Glutamatergic neuron (in vitro differentiated cells): ENCODE measurements at regions not wholly inside any gene's neighbourhood (a gene's known extent, or its start where the extent isn't known, plus 50 kb on each side); places are given as distances from the start of the nearest gene placed in this dataset.

Experiments
- DNase-seq: peaks from one replicate; pipeline ENCODE4 v3.0.0; 2022
- H3K27ac Mint-ChIP-seq: one replicate; pipeline ENCODE4 v1.8.0; 2020; ENCODE audit warnings: mild to moderate bottlenecking, mixed read lengths, inconsistent platforms; ENCODE audit not compliant: unreplicated experiment
- H3K27me3 Mint-ChIP-seq: one replicate; pipeline ENCODE4 v1.8.0; 2020; ENCODE audit warnings: mild to moderate bottlenecking, moderate library complexity, mixed read lengths, inconsistent platforms; ENCODE audit not compliant: unreplicated experiment
- H3K36me3 Mint-ChIP-seq: one replicate; pipeline ENCODE4 v1.8.0; 2020; ENCODE audit warnings: mild to moderate bottlenecking, mixed read lengths, inconsistent platforms; ENCODE audit not compliant: unreplicated experiment
- H3K4me1 Mint-ChIP-seq: one replicate; pipeline ENCODE4 v1.8.0; 2020; ENCODE audit warnings: mild to moderate bottlenecking, low read depth, mixed read lengths, inconsistent platforms; ENCODE audit not compliant: unreplicated experiment
- H3K4me3 Mint-ChIP-seq: one replicate; pipeline ENCODE4 v1.8.0; 2020; ENCODE audit warnings: mild to moderate bottlenecking, mixed read lengths, inconsistent platforms; ENCODE audit not compliant: unreplicated experiment
- H3K9me3 Mint-ChIP-seq: one replicate; pipeline ENCODE4 v1.8.0; 2020; ENCODE audit warnings: mild to moderate bottlenecking, moderate library complexity, mixed read lengths, inconsistent platforms; ENCODE audit not compliant: unreplicated experiment
- CTCF ChIP-seq: fragments of 200-600 bp; sonication (generic); IDR thresholded peaks from one replicate; pipeline ENCODE4 v1.5.0; 2021; ENCODE audit not compliant: partially characterized antibody, unreplicated experiment

- H3K4me1 Mint-ChIP-seq, result no peaks in the 10 kb centered on the region
- DNase-seq, result no peak
- H3K27me3 Mint-ChIP-seq, result no peaks in the 10 kb centered on the region
- H3K9me3 Mint-ChIP-seq, result peaks cover 2% of the 10 kb centered on the region
- H3K36me3 Mint-ChIP-seq, result no peaks in the 10 kb centered on the region
- no peak for TF ChIP-seq CTCF
- H3K4me3 Mint-ChIP-seq, result no peak overlapping the region
- H3K27ac Mint-ChIP-seq, result no peak overlapping the region
These were observed 380.9 kb upstream of the PRMT6 start for GRCh38 chr1:106675558-106675957.

GRCh38 chr1:106676021-106676420 lies 380.5 kb upstream of the PRMT6 start:
- H3K36me3 Mint-ChIP-seq, result no peaks in the 10 kb centered on the region
- no peak overlapping the region for H3K4me3 Mint-ChIP-seq
- H3K9me3 Mint-ChIP-seq, result peaks cover 2% of the 10 kb centered on the region
- no peak for DNase-seq
- no peak overlapping the region for H3K27ac Mint-ChIP-seq
- TF ChIP-seq CTCF, result no peak
- H3K27me3 Mint-ChIP-seq, result no peaks in the 10 kb centered on the region
- H3K4me1 Mint-ChIP-seq, result no peaks in the 10 kb centered on the region

GRCh38 chr1:106677181-106677580 lies 379.3 kb upstream of the PRMT6 start:
- H3K9me3 Mint-ChIP-seq, result peaks cover 2% of the 10 kb centered on the region
- H3K4me3 Mint-ChIP-seq, result no peak overlapping the region
- no peak for DNase-seq
- H3K4me1 Mint-ChIP-seq, result no peaks in the 10 kb centered on the region
- H3K27me3 Mint-ChIP-seq, result peaks cover 2% of the 10 kb centered on the region
- no peak overlapping the region for H3K27ac Mint-ChIP-seq
- TF ChIP-seq CTCF, result no peak
- no peaks in the 10 kb centered on the region for H3K36me3 Mint-ChIP-seq

- TF ChIP-seq CTCF, result no peak
- Mint-ChIP-seq H3K9me3 (peaks cover 2% of the 10 kb centered on the region), H3K27me3 (peaks cover 2% of the 10 kb centered on the region), H3K27ac (no peak overlapping the region), H3K4me1 (no peaks in the 10 kb centered on the region), H3K4me3 (no peak overlapping the region), H3K36me3 (no peaks in the 10 kb centered on the region)
- no peak for DNase-seq
These were observed 378.8 kb upstream of the PRMT6 start for GRCh38 chr1:106677721-106678120.

- Mint-ChIP-seq H3K36me3 (no peaks in the 10 kb centered on the region), H3K27ac (no peak overlapping the region), H3K4me3 (no peak overlapping the region), H3K27me3 (peaks cover 2% of the 10 kb centered on the region), H3K9me3 (peaks cover 2% of the 10 kb centered on the region), H3K4me1 (no peaks in the 10 kb centered on the region)
- DNase-seq, result no peak
- TF ChIP-seq CTCF, result no peak
These were observed 378.0 kb upstream of the PRMT6 start for GRCh38 chr1:106678279-106679050.
